Retinal pigment epithelial cell (primary cell): ENCODE measurements at regions not wholly inside any gene's neighbourhood (a gene's known extent, or its start where the extent isn't known, plus 50 kb on each side); places are given as distances from the start of the nearest gene placed in this dataset.

Experiments
- DNase-seq: peaks from one replicate; pipeline ENCODE4 v3.0.0-alpha.2; 2010; ENCODE audit warnings: low read depth
- H3K4me3 ChIP-seq: 2 replicates; pipeline ENCODE4 v1.5.1; 2011; ENCODE audit warnings: mild to moderate bottlenecking, low read length, control low read depth, moderate library complexity
- TF ChIP-seq, protein P1 (sequence below): conservative IDR thresholded peaks from 2 replicates; pipeline ENCODE4 v1.5.1; 2011; ENCODE audit warnings: low read depth, low read length, control low read depth, inconsistent platforms

DNA sequence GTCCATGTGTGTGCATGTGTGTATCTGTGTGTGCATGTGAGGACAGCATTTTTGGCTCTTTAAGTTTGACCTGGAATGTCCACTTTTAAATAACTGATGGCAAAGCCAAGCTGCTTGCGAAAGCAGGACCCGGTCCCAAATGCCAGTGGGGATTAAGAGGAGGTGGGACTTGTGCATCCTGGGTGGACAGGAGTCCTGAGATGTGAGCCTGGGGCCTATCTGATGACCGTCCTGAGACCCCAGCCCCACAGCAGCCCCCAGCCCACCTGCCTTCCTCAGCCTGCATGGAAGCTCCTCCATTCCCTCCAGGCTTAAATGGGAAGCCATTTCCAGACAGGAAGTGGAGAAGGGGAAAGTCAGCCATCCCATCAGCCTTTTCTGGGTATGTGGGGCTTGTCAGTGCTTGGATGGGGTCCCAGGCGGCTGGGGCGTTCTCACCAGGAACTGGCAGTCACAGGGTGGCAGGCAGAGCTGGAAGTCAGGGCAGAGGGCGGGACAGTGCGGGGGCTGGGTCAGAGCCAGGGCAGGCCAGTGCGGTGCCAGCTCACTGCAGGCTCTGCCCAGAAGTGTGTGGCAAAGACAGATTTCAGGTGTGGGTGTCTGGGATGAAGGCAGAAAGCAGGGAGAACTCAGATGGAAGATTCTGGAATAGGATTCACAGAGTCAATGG is 117.8 kb downstream of the ACKR3 start:
- TF ChIP-seq, protein P1, sequence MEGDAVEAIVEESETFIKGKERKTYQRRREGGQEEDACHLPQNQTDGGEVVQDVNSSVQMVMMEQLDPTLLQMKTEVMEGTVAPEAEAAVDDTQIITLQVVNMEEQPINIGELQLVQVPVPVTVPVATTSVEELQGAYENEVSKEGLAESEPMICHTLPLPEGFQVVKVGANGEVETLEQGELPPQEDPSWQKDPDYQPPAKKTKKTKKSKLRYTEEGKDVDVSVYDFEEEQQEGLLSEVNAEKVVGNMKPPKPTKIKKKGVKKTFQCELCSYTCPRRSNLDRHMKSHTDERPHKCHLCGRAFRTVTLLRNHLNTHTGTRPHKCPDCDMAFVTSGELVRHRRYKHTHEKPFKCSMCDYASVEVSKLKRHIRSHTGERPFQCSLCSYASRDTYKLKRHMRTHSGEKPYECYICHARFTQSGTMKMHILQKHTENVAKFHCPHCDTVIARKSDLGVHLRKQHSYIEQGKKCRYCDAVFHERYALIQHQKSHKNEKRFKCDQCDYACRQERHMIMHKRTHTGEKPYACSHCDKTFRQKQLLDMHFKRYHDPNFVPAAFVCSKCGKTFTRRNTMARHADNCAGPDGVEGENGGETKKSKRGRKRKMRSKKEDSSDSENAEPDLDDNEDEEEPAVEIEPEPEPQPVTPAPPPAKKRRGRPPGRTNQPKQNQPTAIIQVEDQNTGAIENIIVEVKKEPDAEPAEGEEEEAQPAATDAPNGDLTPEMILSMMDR, result no peak
- H3K4me3 ChIP-seq, result no peak overlapping the region
- DNase-seq, result no peak

DNA sequence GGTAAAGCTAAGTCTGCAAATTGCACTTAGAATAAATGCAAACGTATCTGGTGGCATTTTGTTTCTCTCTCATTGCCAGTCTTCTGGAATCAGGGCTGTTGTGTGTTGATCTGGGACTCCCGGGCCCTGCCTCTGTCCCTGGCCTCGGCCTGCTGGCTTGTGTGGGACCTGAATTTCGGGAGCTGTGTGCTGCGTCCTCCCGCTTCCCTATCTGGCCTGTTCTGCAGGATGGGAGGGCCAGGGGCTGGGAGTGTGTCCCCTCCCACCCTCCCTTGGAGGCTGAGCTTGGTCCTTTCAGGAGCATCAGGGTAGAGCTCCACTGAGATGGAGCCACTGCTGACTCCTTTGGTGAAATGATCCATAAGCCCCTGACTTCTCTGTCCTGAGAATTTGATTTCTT is 118.5 kb downstream of the ACKR3 start:
- no peak overlapping the region for H3K4me3 ChIP-seq
- TF ChIP-seq, protein P1, result no peak
- DNase-seq, result no peak

DNA sequence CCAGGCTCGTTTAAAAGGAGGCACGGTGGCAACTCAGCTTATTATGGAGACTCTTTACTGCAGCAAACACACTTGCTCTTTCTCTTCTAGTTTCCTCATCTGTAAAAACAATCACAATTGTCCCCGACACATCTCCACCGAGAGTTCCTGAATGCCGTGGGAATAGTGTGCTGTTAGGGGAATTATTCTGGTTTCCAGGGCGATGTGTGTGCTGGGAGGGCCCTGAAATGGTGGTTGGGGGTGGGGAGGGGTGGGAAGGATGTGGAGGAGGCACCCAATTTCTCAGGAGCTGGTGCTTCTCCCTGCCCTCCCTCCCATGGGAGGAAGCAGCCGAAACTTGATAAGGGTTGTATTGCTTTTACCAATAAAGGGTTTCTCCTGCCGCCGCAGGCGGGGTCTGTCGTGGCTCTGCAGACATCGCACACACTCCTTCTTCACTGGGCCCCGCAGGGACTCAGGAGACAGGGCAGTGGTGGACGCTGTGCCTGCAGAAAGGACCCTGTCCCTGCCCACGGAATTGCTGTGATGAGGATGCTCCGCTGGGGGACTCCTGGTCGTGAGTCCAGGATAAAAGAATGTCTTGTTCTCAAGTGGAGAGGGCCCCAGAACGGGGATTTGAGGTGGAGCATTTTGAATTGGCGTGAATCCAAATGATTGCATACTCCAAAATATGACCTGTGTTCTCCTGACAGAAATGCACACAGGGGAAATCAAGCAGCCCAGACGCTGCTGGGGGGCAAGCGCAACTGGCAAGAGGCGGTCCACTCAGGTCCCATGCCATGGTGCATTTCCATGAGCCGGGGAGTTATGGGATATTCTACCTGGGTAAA is 119.2 kb downstream of the ACKR3 start:
- TF ChIP-seq, protein P1, result no peak
- DNase-seq, result no peak
- no peak overlapping the region for H3K4me3 ChIP-seq

DNA sequence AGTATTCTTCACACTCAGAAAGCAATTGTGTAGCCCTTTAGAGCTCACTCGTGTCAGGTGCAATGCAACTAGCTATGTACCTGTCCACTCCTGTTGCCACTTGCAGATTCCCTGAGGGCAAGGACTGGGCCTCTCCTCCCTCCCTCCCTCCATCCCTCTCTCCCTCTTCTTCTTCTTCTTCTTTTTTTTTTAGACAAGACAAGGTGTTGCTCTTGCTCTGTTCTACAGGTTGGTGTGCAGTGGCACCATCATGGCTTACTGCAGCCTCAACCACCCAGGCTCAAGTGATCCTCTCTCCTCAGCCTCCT is 119.7 kb downstream of the ACKR3 start:
- no peak overlapping the region for H3K4me3 ChIP-seq
- TF ChIP-seq, protein P1, result no peak
- DNase-seq, result no peak

DNA sequence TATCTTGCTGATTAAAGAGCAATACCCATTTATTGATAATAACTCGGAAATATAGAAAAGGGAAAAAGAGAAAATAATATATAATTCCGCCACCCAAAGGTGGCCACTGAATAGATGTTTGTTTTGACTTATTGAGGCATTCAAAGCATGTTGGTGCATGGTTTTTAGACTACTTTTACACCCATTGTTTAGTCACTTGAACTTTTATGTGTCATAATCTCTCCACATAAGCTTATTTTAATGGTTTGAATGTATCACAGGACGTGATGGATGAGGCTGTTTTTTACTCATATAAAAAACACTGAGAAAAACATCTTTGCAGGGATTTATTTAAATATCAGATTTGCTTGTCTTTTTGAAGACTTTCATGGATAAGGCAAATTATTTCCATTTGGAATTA is 120.4 kb downstream of the ACKR3 start:
- TF ChIP-seq, protein P1, result no peak

DNA sequence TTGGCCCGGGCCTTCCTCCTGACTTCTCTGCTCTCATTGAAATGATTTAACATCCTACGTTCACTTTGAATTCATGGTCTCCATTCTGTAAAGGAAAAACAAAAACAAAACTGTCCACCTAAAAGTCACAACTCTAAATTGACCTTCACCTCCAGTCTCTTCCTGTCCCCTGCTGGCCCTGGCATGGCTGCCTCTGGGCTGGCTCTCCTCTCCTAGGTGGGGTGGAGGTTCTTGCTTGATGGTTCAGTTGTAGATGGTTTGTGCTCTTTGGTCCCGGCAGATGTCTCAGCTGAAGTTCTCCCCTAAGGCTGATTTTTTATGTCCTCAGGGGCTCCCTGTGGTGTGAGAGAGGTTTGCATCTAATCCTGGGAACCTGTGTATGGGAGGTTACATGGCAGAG is 121.1 kb downstream of the ACKR3 start:
- DNase-seq, result no peak
- TF ChIP-seq, protein P1, result no peak
- no peak overlapping the region for H3K4me3 ChIP-seq

More for the DNA sequence above, 120.4 kb downstream of the ACKR3 start:
- H3K4me3 ChIP-seq, result no peak overlapping the region
- no peak for DNase-seq

DNA sequence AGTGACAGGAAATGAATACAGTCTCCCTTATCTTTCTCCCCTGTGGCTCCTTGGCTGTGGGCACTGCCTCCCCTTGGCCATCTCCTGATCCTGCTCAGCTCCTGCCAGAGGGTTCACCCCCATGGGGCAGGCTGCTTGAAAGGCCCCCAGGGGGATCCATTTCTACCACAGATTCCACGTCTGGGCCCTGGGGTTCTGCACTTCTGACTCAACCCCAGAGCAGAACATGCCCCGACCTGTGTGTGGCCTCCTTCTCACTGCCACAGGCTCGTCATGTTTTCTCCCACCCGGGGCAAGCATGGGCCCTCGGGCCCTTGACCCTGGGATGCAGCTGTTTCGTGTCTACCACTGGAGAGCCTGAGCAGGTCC is 122.2 kb downstream of the ACKR3 start:
- DNase-seq, result no peak
- TF ChIP-seq, protein P1, result no peak
- H3K4me3 ChIP-seq, result no peak overlapping the region
